ENCODE measurements at regions not wholly inside any gene's neighbourhood (a gene's known extent, or its start where the extent isn't known, plus 50 kb on each side); places are given as distances from the start of the nearest gene placed in this dataset.
"Not testable (repeated sequence)": the region's sequence is repeated elsewhere in the genome, so short reads cannot be mapped to it uniquely, and the experiment has no call there.

- DNase-seq (ENCODE audit: low spot score), result no peak
Observed at GRCh38 chr5:90285581-90285980, 124.0 kb downstream of the CETN3 start.

- DNase-seq (ENCODE audit: low spot score), result no peak
Observed at GRCh38 chr5:90284375-90284774, 125.2 kb downstream of the CETN3 start.

- DNase-seq (ENCODE audit: low spot score), result no peak
Observed at GRCh38 chr5:90279091-90279490, 130.5 kb downstream of the CETN3 start.

GRCh38 chr5:90274216-90274615 lies 135.3 kb downstream of the CETN3 start:
- DNase-seq (ENCODE audit: low spot score), result no peak

- DNase-seq (ENCODE audit: low spot score), result no peak
Observed at GRCh38 chr5:90267646-90268045, 141.9 kb downstream of the CETN3 start.

- DNase-seq (ENCODE audit: low spot score), result no peak
Observed at GRCh38 chr5:90265545-90265857, 144.1 kb downstream of the CETN3 start.

- peak; percentile 68 for DNase-seq (ENCODE audit: low spot score)
Observed at GRCh38 chr5:90264689-90265544, 144.6 kb downstream of the CETN3 start.

GRCh38 chr5:90263102-90263820 lies 146.3 kb downstream of the CETN3 start:
- no peak for DNase-seq (ENCODE audit: low spot score)

GRCh38 chr5:90251447-90251846 lies 158.1 kb downstream of the CETN3 start:
- no peak for DNase-seq (ENCODE audit: low spot score)

GRCh38 chr5:90248640-90249039 lies 160.9 kb downstream of the CETN3 start:
- DNase-seq (ENCODE audit: low spot score), result no peak

GRCh38 chr5:90243848-90244247 lies 165.7 kb downstream of the CETN3 start:
- not testable (repeated sequence) for DNase-seq (ENCODE audit: low spot score)

- DNase-seq (ENCODE audit: low spot score), result no peak
Observed at GRCh38 chr5:90233476-90233875, 176.1 kb downstream of the CETN3 start.

- DNase-seq (ENCODE audit: low spot score), result no peak
Observed at GRCh38 chr5:90231688-90232087, 177.9 kb downstream of the CETN3 start.

GRCh38 chr5:90227683-90228082 lies 181.9 kb downstream of the CETN3 start:
- DNase-seq (ENCODE audit: low spot score), result no peak

- no peak for DNase-seq (ENCODE audit: low spot score)
Observed at GRCh38 chr5:90226433-90227099, 183.0 kb downstream of the CETN3 start.

- no peak for DNase-seq (ENCODE audit: low spot score)
Observed at GRCh38 chr5:90224342-90224741, 185.2 kb downstream of the CETN3 start.

GRCh38 chr5:90223756-90224155 lies 185.8 kb downstream of the CETN3 start:
- DNase-seq (ENCODE audit: low spot score), result no peak

- DNase-seq (ENCODE audit: low spot score), result no peak
Observed at GRCh38 chr5:90221951-90222350, 187.6 kb downstream of the CETN3 start.

GRCh38 chr5:90220554-90220953 lies 189.0 kb downstream of the CETN3 start:
- DNase-seq (ENCODE audit: low spot score), result no peak

GRCh38 chr5:90214991-90215390 lies 194.6 kb downstream of the CETN3 start:
- no peak for DNase-seq (ENCODE audit: low spot score)

GRCh38 chr5:90208323-90208722 lies 201.2 kb downstream of the CETN3 start:
- not testable (repeated sequence) for DNase-seq (ENCODE audit: low spot score)

GRCh38 chr5:90201923-90202322 lies 207.6 kb downstream of the CETN3 start:
- DNase-seq (ENCODE audit: low spot score), result no peak
